ES-I3 (cell line): ENCODE measurements at regions not wholly inside any gene's neighbourhood (a gene's known extent, or its start where the extent isn't known, plus 50 kb on each side); places are given as distances from the start of the nearest gene placed in this dataset.

Experiments used
- H3K36me3 ChIP-seq: 2 replicates; pipeline ENCODE4 v1.6.1; 2013; ENCODE audit warnings: mild to moderate bottlenecking, low read length, control low read depth, moderate library complexity; ENCODE audit not compliant: insufficient read depth
- H3K4me1 ChIP-seq: 2 replicates; pipeline ENCODE4 v1.6.1; 2013; ENCODE audit warnings: mild to moderate bottlenecking, control low read depth, low read length; ENCODE audit not compliant: insufficient read depth
- H3K9ac ChIP-seq: 2 replicates; pipeline ENCODE4 v1.6.1; 2013; ENCODE audit warnings: low read depth, mild to moderate bottlenecking, low read length, moderate library complexity
- H3K9me3 ChIP-seq: 2 replicates; pipeline ENCODE4 v1.6.1; 2013; ENCODE audit warnings: mild to moderate bottlenecking, low read length, moderate library complexity; ENCODE audit not compliant: control insufficient read depth, insufficient read depth

GRCh38 chr9:7284117-7284516 lies 515.5 kb downstream of the DMAC1 start:
- H3K9ac ChIP-seq: no peak overlapping the region
- no peaks in the 10 kb centered on the region for H3K9me3 ChIP-seq
- no peaks in the 10 kb centered on the region for H3K36me3 ChIP-seq
- peaks cover 3% of the 10 kb centered on the region; the same call in 1 of the 2 replicates for H3K4me1 ChIP-seq

GRCh38 chr9:7273575-7273974 lies 515.8 kb downstream of the KDM4C start:
- no peaks in the 10 kb centered on the region for H3K4me1 ChIP-seq
- no peaks in the 10 kb centered on the region for H3K36me3 ChIP-seq
- no peak overlapping the region for H3K9ac ChIP-seq
- H3K9me3 ChIP-seq: no peaks in the 10 kb centered on the region

GRCh38 chr9:7266911-7267595 lies 509.3 kb downstream of the KDM4C start:
- Histone ChIP-seq H3K9me3 (no peaks in the 10 kb centered on the region), H3K4me1 (no peaks in the 10 kb centered on the region), H3K36me3 (no peaks in the 10 kb centered on the region), H3K9ac (no peak overlapping the region)

DNA sequence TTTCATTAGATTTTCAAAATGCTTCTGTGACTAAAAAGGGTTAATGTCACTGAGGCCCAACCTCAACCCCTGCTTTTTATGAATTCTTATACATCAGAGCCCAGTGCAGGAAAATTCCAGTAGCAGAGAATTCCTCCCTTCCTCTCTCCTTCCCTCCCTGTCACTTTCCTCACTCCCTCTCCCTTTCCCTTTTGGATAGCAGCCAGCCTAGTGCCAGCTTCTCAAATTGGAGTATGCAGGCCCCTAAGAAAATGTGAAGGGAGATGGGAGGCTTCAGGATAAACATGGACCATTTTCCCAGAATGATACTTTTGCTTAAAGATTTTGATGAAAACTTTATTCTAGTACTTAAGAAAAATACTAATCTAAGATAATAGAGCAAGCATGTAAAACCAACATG lies 507.4 kb downstream of the KDM4C start:
- no peak overlapping the region for H3K9ac ChIP-seq
- H3K9me3 ChIP-seq: no peaks in the 10 kb centered on the region
- no peaks in the 10 kb centered on the region for H3K4me1 ChIP-seq
- no peaks in the 10 kb centered on the region for H3K36me3 ChIP-seq

DNA sequence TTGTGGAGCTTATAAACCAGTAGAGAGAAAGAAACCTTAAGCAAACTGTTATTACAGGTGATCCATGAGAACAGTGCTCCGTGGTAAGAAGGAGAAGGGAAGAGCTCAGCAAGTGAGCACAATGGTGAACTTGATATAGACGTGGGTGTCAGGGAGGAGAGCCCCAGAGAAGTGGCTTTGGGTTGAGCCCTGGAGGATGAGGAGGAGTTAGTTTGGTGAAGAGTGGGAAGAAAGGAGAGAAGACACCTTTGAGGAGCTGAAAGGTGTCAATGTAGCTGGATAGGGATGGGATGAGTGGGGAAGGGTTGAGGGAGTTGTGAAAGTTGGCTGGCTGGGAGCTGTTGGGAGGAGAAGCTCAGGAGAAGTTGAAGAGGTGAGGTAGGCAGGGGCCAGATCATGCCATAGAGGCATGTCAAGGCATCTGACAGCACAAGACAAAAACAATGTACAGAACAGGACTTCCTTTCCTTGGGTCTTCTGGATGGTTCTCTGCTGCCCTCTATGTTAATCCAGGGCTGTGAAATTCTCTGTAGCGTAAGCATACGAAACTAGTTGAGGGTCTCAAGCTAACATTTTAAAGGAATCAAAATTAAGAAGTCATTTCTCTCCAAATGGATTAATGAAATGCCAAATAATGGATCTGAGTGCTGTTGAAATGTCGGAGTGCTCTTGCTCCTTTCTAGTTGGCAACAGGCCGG lies 501.9 kb downstream of the KDM4C start:
- no peaks in the 10 kb centered on the region for H3K4me1 ChIP-seq
- H3K36me3 ChIP-seq: no peaks in the 10 kb centered on the region
- no peaks in the 10 kb centered on the region for H3K9me3 ChIP-seq
- H3K9ac ChIP-seq: no peak overlapping the region

- no peaks in the 10 kb centered on the region for H3K36me3 ChIP-seq
- H3K4me1 ChIP-seq: no peaks in the 10 kb centered on the region
- H3K9ac ChIP-seq: no peak overlapping the region
- no peaks in the 10 kb centered on the region; the same call in 1 of the 2 replicates for H3K9me3 ChIP-seq
Observed at GRCh38 chr9:7258688-7259396, 501.1 kb downstream of the KDM4C start.

- no peaks in the 10 kb centered on the region for H3K9me3 ChIP-seq
- no peak overlapping the region for H3K9ac ChIP-seq
- no peaks in the 10 kb centered on the region for H3K4me1 ChIP-seq
- H3K36me3 ChIP-seq: no peaks in the 10 kb centered on the region
Observed at GRCh38 chr9:7246917-7247522, 489.2 kb downstream of the KDM4C start.

DNA sequence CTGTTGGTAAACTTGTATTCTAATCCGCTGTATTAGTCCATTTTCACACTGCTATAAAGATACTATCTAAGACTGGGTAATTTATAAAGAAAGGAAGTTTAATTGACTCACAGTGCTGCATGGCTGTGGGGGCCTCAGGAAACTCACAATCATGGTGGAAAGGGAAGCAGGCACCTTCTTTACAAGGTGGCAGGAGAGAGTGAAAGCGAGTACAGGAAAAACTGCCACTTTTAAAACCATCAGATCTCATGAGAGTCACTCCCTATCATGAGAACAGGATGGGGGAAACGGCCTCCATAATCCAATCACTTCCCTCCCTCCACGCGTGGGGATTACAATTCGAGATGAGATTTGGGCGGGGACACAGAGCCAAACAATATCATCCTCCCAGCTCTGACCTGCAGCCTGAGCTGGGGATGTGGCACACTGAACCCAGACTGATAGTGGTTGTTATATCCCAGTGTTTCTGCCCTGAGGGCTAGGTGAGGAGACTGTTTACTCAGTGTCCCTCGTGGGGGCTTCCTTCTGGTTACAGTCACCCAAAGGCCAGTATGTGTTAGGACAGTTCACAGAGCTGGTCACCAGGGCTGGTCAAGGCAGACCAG lies 488.3 kb downstream of the KDM4C start:
- H3K4me1 ChIP-seq: peaks cover 2% of the 10 kb centered on the region; the same call in 1 of the 2 replicates
- no peak overlapping the region for H3K9ac ChIP-seq
- H3K9me3 ChIP-seq: no peaks in the 10 kb centered on the region
- no peaks in the 10 kb centered on the region for H3K36me3 ChIP-seq

DNA sequence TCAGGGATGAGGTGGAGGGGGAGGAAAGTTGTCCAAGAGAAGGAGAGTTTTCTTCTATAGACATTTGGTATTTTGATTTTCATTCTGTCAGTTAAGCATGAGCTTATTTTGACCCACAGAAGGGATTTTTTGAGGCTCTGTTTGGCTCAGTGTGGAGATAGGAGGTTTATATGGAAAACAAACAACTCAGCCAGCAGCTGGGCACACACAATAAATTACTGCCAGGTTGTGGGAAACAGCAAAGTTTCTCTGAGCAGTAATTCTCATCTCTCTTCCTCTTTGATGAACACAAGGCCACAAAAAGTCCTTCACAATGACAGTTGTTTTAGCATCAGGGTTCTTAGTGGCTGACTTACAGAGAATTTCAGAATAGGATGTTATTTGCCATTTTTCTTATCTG lies 486.1 kb downstream of the KDM4C start:
- Histone ChIP-seq H3K9me3 (no peaks in the 10 kb centered on the region; the same call in 1 of the 2 replicates), H3K9ac (no peak overlapping the region), H3K4me1 (peaks cover 15% of the 10 kb centered on the region), H3K36me3 (no peaks in the 10 kb centered on the region)

DNA sequence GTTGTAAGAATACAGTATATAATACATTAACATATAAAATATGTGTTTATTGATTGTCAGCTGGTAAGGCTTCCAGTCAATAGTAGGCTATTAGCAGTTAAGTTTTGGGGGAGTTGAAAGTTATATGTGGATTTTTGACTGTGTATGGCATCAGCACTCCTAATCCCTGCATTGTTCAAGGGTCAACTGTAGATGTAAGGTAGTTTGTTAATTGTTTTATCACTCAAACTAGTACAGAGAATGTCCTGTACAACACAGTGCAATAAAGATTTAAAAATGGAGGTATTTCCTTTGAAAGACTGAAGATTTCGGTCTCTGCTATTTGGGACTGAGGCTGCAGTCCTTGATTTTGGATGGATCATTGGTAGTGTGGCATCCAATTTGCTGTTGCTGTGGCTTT lies 484.4 kb downstream of the KDM4C start:
- peaks cover 15% of the 10 kb centered on the region for H3K4me1 ChIP-seq
- no peaks in the 10 kb centered on the region; the same call in 1 of the 2 replicates for H3K9me3 ChIP-seq
- H3K9ac ChIP-seq: no peak overlapping the region

GRCh38 chr9:7241694-7242093 lies 483.9 kb downstream of the KDM4C start:
- Histone ChIP-seq H3K36me3 (no peaks in the 10 kb centered on the region), H3K9me3 (no peaks in the 10 kb centered on the region; the same call in 1 of the 2 replicates), H3K9ac (no peak overlapping the region), H3K4me1 (peaks cover 15% of the 10 kb centered on the region)

More for the DNA sequence above, 484.4 kb downstream of the KDM4C start:
- no peaks in the 10 kb centered on the region for H3K36me3 ChIP-seq

GRCh38 chr9:7240569-7241311 lies 483.0 kb downstream of the KDM4C start:
- Histone ChIP-seq H3K36me3 (no peaks in the 10 kb centered on the region), H3K4me1 (peaks cover 15% of the 10 kb centered on the region), H3K9ac (no peak overlapping the region), H3K9me3 (no peaks in the 10 kb centered on the region; the same call in 1 of the 2 replicates)

- Histone ChIP-seq H3K4me1 (peaks cover 15% of the 10 kb centered on the region), H3K9me3 (no peaks in the 10 kb centered on the region; the same call in 1 of the 2 replicates), H3K36me3 (no peaks in the 10 kb centered on the region), H3K9ac (no peak overlapping the region)
Observed at GRCh38 chr9:7239708-7240107, 481.9 kb downstream of the KDM4C start.
